ENCODE measurements at regions not wholly inside any gene's neighbourhood (a gene's known extent, or its start where the extent isn't known, plus 50 kb on each side); places are given as distances from the start of the nearest gene placed in this dataset.

DNA sequence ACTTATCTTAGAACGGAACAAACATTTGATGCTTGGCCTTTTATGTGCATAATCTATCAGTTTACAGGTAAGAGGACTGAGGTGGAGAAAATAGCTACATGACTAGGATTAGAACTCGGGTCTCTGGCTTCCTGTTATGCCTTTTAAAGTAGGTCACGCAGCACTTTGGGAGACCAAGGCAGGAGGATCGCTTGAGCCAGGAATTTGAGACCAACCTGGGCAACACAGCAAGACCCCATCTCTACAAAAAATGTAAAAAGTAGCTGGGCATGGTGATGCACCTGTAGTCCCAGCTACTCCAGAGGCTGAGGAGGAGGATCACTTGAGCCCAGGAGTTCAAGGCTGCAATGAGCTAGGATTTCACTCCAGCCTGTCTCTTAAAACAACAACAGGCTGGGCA lies 81.9 kb upstream of the AKT3 start:
- 65 to 66% methylated on average over 4 of the region's 4 CpGs for WGBS, 2 donors
- H3K4me1 ChIP-seq, result peaks cover 0 to 6% (median 4%) of the 10 kb centered on the region in 3 donors
- H3K27me3 ChIP-seq, result peaks cover 0 to 25% (median 0%) of the 10 kb centered on the region in 4 donors
- DNase-seq, result no peak
- no peak overlapping the region for H3K4me3 ChIP-seq
- intact Hi-C loops (cut with DNase I), result no loop called here
- H3K27ac ChIP-seq, result no peak overlapping the region
- H3K36me3 ChIP-seq, result no peaks in the 10 kb centered on the region
- TF ChIP-seq, protein P1, sequence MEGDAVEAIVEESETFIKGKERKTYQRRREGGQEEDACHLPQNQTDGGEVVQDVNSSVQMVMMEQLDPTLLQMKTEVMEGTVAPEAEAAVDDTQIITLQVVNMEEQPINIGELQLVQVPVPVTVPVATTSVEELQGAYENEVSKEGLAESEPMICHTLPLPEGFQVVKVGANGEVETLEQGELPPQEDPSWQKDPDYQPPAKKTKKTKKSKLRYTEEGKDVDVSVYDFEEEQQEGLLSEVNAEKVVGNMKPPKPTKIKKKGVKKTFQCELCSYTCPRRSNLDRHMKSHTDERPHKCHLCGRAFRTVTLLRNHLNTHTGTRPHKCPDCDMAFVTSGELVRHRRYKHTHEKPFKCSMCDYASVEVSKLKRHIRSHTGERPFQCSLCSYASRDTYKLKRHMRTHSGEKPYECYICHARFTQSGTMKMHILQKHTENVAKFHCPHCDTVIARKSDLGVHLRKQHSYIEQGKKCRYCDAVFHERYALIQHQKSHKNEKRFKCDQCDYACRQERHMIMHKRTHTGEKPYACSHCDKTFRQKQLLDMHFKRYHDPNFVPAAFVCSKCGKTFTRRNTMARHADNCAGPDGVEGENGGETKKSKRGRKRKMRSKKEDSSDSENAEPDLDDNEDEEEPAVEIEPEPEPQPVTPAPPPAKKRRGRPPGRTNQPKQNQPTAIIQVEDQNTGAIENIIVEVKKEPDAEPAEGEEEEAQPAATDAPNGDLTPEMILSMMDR (IDR thresholded peaks at IDR 0.05), result no peak
- no peak for TF ChIP-seq POLR2A (IDR thresholded peaks at IDR 0.05)
- H3K9me3 ChIP-seq, result no peaks in the 10 kb centered on the region

DNA sequence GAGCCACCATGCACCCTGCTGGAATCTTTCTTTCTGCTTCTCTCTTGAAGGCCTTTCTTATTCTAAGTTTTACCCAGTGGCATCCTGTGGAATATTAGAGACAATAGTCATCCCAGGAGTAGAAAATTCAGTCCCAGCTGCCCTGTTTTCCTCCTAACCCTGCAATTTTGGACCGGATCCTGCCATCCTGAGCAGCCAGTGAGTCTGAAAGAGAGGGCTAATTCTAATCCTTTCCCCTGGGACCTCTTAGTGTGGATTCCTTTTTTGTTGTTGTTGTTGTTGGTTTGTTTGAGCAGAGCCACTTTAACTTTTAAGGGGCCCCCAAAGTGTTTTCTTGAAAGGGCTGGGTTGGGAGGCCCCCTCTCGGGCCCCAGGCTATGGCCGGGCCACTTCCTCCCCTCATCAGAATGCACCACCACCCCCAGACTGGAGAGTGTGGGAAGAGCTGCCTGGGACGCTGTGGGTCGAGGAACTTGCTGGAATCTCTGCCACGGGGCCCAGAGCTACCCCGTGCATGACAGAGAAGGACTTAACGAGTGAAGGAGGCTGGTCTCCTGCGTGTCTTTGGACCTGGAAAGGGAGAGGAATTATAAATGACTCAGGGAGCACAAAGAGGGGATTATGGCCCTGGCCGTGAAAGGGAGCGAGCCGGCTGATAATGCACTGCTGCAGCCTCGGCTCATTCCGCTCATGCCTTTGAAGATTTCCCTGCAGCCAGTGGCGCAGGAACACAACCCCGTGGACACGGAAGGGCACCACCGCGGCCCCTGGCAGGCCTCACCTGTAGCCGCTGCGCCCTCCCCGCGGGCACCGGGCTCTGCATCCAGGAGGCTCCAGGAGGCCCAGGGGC lies 81.0 kb upstream of the AKT3 start:
- Histone ChIP-seq H3K27ac (no peak overlapping the region), H3K4me1 (peaks cover 0 to 6% (median 4%) of the 10 kb centered on the region in 3 donors), H3K27me3 (peaks cover 0 to 25% (median 0%) of the 10 kb centered on the region in 4 donors), H3K9me3 (no peaks in the 10 kb centered on the region), H3K36me3 (no peaks in the 10 kb centered on the region), H3K4me3 (no peak overlapping the region)
- DNase-seq, result no peak
- intact Hi-C loops (cut with DNase I), result no loop called here
- 24 to 35% methylated on average over 15 to 20 of the region's 24 CpGs for WGBS, 2 donors
- TF ChIP-seq, protein P1 (IDR thresholded peaks at IDR 0.05), result no peak
- no peak for TF ChIP-seq POLR2A (IDR thresholded peaks at IDR 0.05)

DNA sequence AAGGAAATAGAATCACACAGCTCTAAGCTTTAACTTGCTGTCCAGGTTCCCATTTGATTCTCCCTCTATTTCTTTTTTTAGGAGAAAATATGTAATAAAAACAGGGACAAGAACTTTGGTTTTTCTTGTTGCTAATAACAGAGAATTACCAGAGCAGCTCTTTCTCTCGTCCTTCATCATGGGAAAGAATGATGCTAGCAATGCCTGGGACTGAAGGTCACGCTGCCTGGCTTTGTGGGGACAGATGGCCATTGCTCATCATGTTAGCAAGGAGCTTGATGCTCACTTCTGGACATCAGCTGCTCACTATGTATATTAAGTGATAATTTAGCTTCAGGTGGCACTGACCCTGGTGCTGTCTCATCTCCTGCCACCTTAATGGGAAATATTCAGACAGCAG lies 77.3 kb upstream of the AKT3 start:
- Histone ChIP-seq H3K27me3 (peaks cover 0 to 17% (median 0%) of the 10 kb centered on the region in 4 donors), H3K9me3 (no peaks in the 10 kb centered on the region), H3K4me3 (no peak overlapping the region), H3K27ac (no peak overlapping the region), H3K4me1 (peaks cover 0 to 7% (median 6%) of the 10 kb centered on the region in 3 donors), H3K36me3 (no peaks in the 10 kb centered on the region)
- 82 to 86% methylated on average over 2 of the region's 2 CpGs for WGBS, 2 donors
- intact Hi-C loops (cut with DNase I), result no loop called here
- no peak for DNase-seq
- TF ChIP-seq POLR2A (IDR thresholded peaks at IDR 0.05), result no peak
- TF ChIP-seq, protein P1 (IDR thresholded peaks at IDR 0.05), result no peak

DNA sequence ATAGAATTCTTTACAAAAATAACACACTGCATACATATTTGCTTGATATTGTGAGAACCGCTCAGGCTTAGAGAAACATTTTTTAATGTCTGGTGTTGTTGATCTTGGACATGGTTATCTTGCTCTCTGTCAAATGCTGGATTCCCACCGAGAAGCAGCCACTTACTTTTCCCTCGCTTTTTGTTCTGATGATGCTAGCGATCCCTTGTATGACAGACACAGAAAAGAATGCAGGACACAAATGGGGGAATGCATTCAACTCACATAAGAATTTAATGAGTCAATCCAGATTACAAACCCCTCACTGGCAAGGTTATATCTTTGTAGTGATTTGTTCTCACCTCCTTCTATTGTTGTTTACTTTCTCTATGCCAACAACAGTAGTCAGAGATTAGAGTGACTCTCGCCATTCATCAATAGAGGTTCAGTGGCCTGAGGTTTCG lies 76.8 kb upstream of the AKT3 start:
- Histone ChIP-seq H3K9me3 (no peaks in the 10 kb centered on the region), H3K4me3 (no peak overlapping the region), H3K36me3 (no peaks in the 10 kb centered on the region), H3K4me1 (peaks cover 0 to 7% (median 6%) of the 10 kb centered on the region in 3 donors), H3K27ac (no peak overlapping the region), H3K27me3 (peaks cover 0 to 12% (median 0%) of the 10 kb centered on the region in 4 donors)
- 36 to 46% methylated on average over 6 of the region's 6 CpGs for WGBS, 2 donors
- intact Hi-C loops (cut with DNase I), result no loop called here
- TF ChIP-seq, protein P1 (IDR thresholded peaks at IDR 0.05), result no peak
- TF ChIP-seq POLR2A (IDR thresholded peaks at IDR 0.05), result no peak
- DNase-seq, result no peak

DNA sequence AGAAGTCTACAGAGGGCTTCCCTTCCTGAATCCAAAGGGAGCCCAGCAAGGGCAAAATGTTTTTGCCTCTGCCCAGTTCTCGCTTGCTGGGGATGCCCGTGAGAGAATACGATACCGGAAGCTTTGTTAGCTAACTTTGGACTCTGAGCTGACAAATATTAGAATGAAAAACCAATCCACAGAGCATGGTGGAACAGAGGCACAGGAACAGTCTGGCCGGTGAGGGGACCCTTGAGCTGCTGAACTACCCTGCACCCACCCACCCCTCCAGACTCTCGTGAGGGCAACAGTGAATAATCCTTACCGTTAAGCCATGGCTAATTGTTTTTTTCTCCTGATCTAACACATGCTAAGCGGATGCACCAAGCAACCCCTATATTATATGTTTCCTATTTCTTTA lies 76.3 kb upstream of the AKT3 start:
- intact Hi-C loops (cut with DNase I), result no loop called here

More for the DNA sequence above, 76.3 kb upstream of the AKT3 start:
- 62 to 77% methylated on average over 4 of the region's 8 CpGs for WGBS, 2 donors
- H3K4me1 ChIP-seq, result peaks cover 0 to 4% (median 2%) of the 10 kb centered on the region in 3 donors
- H3K4me3 ChIP-seq, result no peak overlapping the region
- H3K27me3 ChIP-seq, result peaks cover 0 to 6% (median 0%) of the 10 kb centered on the region in 4 donors
- no peak overlapping the region for H3K27ac ChIP-seq
- no peak for DNase-seq
- H3K9me3 ChIP-seq, result no peaks in the 10 kb centered on the region
- H3K36me3 ChIP-seq, result no peaks in the 10 kb centered on the region
- TF ChIP-seq, protein P1 (IDR thresholded peaks at IDR 0.05), result no peak
- no peak for TF ChIP-seq POLR2A (IDR thresholded peaks at IDR 0.05)

Measured in esophagus squamous epithelium (tissue), 5 donors.